Ascending aorta (tissue), 2 donors: ENCODE measurements at regions not wholly inside any gene's neighbourhood (a gene's known extent, or its start where the extent isn't known, plus 50 kb on each side); places are given as distances from the start of the nearest gene placed in this dataset.

Experiments
- DNase-seq, 2 donors: peaks; one replicate each; pipeline ENCODE4 v3.0.0-alpha.2; 2019; ENCODE audit warnings: low spot score in 2 of 2
- H3K27ac ChIP-seq, 2 donors: fragments of 200-600 bp; sonication (generic); one replicate each; pipeline ENCODE4 v1.5.1; 2016 to 2017; ENCODE audit warnings: mild to moderate bottlenecking in 1 of 2
- H3K27me3 ChIP-seq: fragments of 200-600 bp; sonication (generic); one replicate; pipeline ENCODE4 v1.5.1; 2017
- H3K36me3 ChIP-seq, 2 donors: fragments of 200-600 bp; sonication (generic); one replicate each; pipeline ENCODE4 v1.5.1; 2016
- H3K4me1 ChIP-seq, 2 donors: fragments of 200-600 bp; sonication (generic); one replicate each; pipeline ENCODE4 v1.5.1; 2016 to 2017; ENCODE audit warnings: mild to moderate bottlenecking in 1 of 2
- H3K4me3 ChIP-seq, 2 donors: fragments of 200-600 bp; sonication (generic); one replicate each; pipeline ENCODE4 v1.5.1; 2016 to 2017; ENCODE audit warnings: mild to moderate bottlenecking in 1 of 2
- H3K9me3 ChIP-seq, 2 donors: fragments of 200-600 bp; sonication (generic); one replicate each; pipeline ENCODE4 v1.5.1; 2016
- CTCF ChIP-seq, 3 experiments: fragments of 200-600 bp in 2 of 3; fragments of 450-650 bp in 1 of 3; sonication (generic) in 2 of 3; IDR thresholded peaks; one replicate each; pipeline ENCODE4 v1.5.1; 2016 to 2019; ENCODE audit warnings: antibody characterized with exemption in 3 of 3, mild to moderate bottlenecking in 1 of 3, moderate library complexity in 1 of 3
- intact Hi-C: fragments of 100-400 bp; cut with DNase I; formaldehyde crosslinking; loops from one replicate; pipeline ENCODE4 v1.15.1; 2023

DNA sequence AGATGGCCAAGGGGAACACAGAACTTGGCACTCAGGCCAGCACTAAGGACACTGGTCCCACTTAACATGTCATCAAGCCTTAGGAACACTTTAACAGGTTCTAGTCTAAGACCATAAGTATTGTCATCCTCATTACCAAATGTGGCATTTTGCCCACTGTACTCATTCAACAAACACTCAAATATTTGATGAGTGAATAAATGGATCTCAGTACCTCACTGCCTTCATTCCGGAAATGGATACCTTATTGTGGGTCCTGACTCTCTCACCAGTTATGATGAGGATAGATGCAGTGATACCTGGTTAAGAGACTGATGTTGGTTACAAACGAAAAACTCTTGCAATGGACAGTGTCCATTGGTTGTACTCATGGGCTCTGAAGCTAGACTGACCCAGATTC lies 455.2 kb upstream of the DYNLRB2 start:
- Histone ChIP-seq H3K36me3 (no peaks in the 10 kb centered on the region), H3K27me3 (no peaks in the 10 kb centered on the region)

DNA sequence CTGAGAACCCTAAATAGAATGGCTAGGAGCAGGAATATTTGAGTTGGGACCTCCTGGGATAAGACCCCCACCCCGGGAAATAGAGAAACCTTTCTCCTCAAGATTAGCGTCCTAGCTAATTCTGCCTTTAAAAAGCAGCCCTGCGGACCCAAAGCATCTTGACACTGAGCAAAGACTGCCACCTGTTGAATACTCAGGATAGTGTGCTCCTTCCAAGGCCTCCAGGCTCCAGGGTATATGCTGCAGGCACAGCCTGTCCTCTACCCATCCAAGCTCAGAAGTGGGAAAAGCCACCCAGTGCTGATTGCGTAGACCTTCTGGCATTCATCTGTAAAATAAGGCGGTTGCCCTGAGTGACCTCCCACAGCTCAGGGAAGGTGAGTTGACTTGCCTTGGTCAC lies 456.2 kb upstream of the DYNLRB2 start:
- Histone ChIP-seq H3K9me3 (no peaks in the 10 kb centered on the region), H3K4me1 (no peaks in the 10 kb centered on the region), H3K27me3 (no peaks in the 10 kb centered on the region), H3K36me3 (no peaks in the 10 kb centered on the region), H3K4me3 (no peak overlapping the region), H3K27ac (no peak overlapping the region)
- intact Hi-C loops = no loop called here
- DNase-seq = peak in 1 of 2 donors; percentile 65
- peak; percentile 40 to 75 (median 57) for TF ChIP-seq CTCF (IDR thresholded peaks at IDR 0.05)

More for the DNA sequence above, 455.2 kb upstream of the DYNLRB2 start:
- no peak for TF ChIP-seq CTCF (IDR thresholded peaks at IDR 0.05)
- DNase-seq = no peak
- no peak overlapping the region for H3K4me3 ChIP-seq
- no peaks in the 10 kb centered on the region for H3K4me1 ChIP-seq
- H3K9me3 ChIP-seq = no peaks in the 10 kb centered on the region
- no peak overlapping the region for H3K27ac ChIP-seq
- intact Hi-C loops = no loop called here

DNA sequence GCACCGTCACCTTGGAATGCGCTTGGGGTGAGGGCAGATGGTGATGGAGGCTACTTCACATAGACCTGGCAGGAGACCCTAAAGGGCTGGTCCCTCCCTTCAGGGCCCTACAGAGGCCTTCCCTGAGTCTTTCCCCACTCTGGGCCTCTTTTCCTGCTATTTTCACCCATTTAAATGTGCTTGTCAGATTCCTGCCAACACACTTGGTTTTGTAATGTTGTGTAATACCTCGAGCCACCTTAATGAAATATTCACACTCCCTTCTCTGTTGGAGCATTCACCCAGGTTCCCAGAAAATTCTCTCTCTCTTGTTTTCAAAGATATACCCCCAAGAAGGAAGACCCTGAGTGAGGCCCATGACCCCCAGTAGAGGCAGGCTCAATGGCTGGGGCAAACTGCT lies 456.6 kb upstream of the DYNLRB2 start:
- no peak overlapping the region for H3K27ac ChIP-seq
- no peaks in the 10 kb centered on the region for H3K36me3 ChIP-seq
- H3K4me3 ChIP-seq = no peak overlapping the region
- H3K4me1 ChIP-seq = no peaks in the 10 kb centered on the region
- intact Hi-C loops = no loop called here
- DNase-seq = no peak
- TF ChIP-seq CTCF (IDR thresholded peaks at IDR 0.05) = no peak
- H3K27me3 ChIP-seq = no peaks in the 10 kb centered on the region
- no peaks in the 10 kb centered on the region for H3K9me3 ChIP-seq

- intact Hi-C loops = no loop called here
- H3K4me3 ChIP-seq = no peak overlapping the region
- no peaks in the 10 kb centered on the region for H3K27me3 ChIP-seq
Observed at GRCh38 chr16:80082906-80083305, 457.9 kb upstream of the DYNLRB2 start.

DNA sequence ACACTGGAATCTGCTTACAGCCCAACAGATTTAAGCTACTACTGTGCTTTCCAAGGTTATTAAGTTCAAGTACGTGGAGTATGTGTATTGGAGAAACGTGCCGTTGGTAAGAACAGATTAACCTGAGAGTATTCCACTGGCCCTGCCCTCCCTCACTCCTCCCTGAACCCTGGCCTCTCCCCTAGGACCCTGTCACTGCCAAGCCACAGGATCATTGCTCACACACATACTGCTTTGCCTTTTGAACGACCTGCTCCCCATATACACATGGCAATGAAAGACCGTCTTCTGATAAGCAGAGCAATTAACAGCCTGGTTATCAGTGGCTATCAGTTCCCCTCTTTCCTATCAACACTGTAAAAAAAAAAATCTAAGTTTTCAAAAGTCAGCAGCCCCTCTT lies 458.9 kb upstream of the DYNLRB2 start:
- Histone ChIP-seq H3K9me3 (no peaks in the 10 kb centered on the region), H3K36me3 (no peaks in the 10 kb centered on the region), H3K27me3 (no peaks in the 10 kb centered on the region), H3K4me1 (no peaks in the 10 kb centered on the region), H3K27ac (no peak overlapping the region), H3K4me3 (no peak overlapping the region)
- intact Hi-C loops = no loop called here
- DNase-seq = no peak
- TF ChIP-seq CTCF (IDR thresholded peaks at IDR 0.05) = no peak

More at GRCh38 chr16:80082906-80083305, 457.9 kb upstream of the DYNLRB2 start:
- H3K36me3 ChIP-seq = no peaks in the 10 kb centered on the region
- H3K9me3 ChIP-seq = no peaks in the 10 kb centered on the region
- H3K27ac ChIP-seq = no peak overlapping the region
- H3K4me1 ChIP-seq = no peaks in the 10 kb centered on the region
- DNase-seq = no peak
- no peak for TF ChIP-seq CTCF (IDR thresholded peaks at IDR 0.05)

- DNase-seq = no peak
- Histone ChIP-seq H3K4me1 (no peaks in the 10 kb centered on the region), H3K9me3 (no peaks in the 10 kb centered on the region), H3K27me3 (no peaks in the 10 kb centered on the region), H3K4me3 (no peak overlapping the region), H3K27ac (no peak overlapping the region), H3K36me3 (no peaks in the 10 kb centered on the region)
- intact Hi-C loops = no loop called here
- TF ChIP-seq CTCF (IDR thresholded peaks at IDR 0.05) = no peak
Observed at GRCh38 chr16:80080287-80080851, 460.4 kb upstream of the DYNLRB2 start.
